A549 (cell line): ENCODE measurements at regions not wholly inside any gene's neighbourhood (a gene's known extent, or its start where the extent isn't known, plus 50 kb on each side); places are given as distances from the start of the nearest gene placed in this dataset.
"Not testable (repeated sequence)": the region's sequence is repeated elsewhere in the genome, so short reads cannot be mapped to it uniquely, and the experiment has no call there.

Source experiments
- ATAC-seq, 2 experiments: fragments of 200-7000 bp in 1 of 2; fragments of >200 bp in 1 of 2; cut with Nextera tagmentation in 1 of 2; cut with Tn5 transposase in 1 of 2; 3 replicates each; pipeline versions ENCODE4 v1.8.0 to v1.9.1; 2018 to 2020; ENCODE audit warnings: mild to moderate bottlenecking in 1 of 2, moderate library complexity in 1 of 2
- CTCF ChIA-PET: fragments of 300-600 bp; sonication (Branson Sonifier 250); formaldehyde crosslinking; extraction: SDS; loops from one replicate; lab custom pipeline; 2021; ENCODE audit warnings: antibody characterized with exemption, inconsistent platforms; lab: Yijun Ruan, JAX
- POLR2A ChIA-PET: fragments of 350-600 bp; formaldehyde crosslinking; extraction: SDS; loops from one replicate; lab custom pipeline; 2021; ENCODE audit warnings: antibody characterized with exemption, inconsistent platforms; lab: Yijun Ruan, JAX
- DNase-seq, 2 experiments: peaks; one replicate each; pipeline versions ENCODE4 v3.0.0 to v3.0.0-alpha.2; 2011 to 2016; ENCODE audit warnings: low read depth in 1 of 2, low spot score in 1 of 2
- FAIRE-seq: peaks from 2 replicates; lab custom pipeline; 2011; peaks lifted over from hg19 to GRCh38; lab: Jason Lieb, UNC
- H3K27ac ChIP-seq, 2 experiments: fragments of >200 bp; sonication (Bioruptor Twin); formaldehyde crosslinking; 3 replicates each; pipeline ENCODE4 v1.5.1; 2016 to 2017
- H3K4me1 ChIP-seq: fragments of >200 bp; sonication (Bioruptor Twin); formaldehyde crosslinking; 3 replicates; pipeline ENCODE4 v1.6.1; 2016
- H3K4me2 ChIP-seq: fragments of >200 bp; sonication (Bioruptor Twin); formaldehyde crosslinking; 3 replicates; pipeline ENCODE4 v1.6.1; 2016
- H3K4me3 ChIP-seq: fragments of >200 bp; sonication (Bioruptor Twin); formaldehyde crosslinking; 3 replicates; pipeline ENCODE4 v1.5.1; 2016
- H3K9me3 ChIP-seq: fragments of >200 bp; sonication (Bioruptor Twin); formaldehyde crosslinking; 3 replicates; pipeline ENCODE4 v1.6.1; 2016
- RAD21 ChIP-seq, 2 experiments: fragments of >200 bp in 1 of 2; sonication (Bioruptor Twin) in 1 of 2; formaldehyde crosslinking in 1 of 2; IDR thresholded peaks in 1 of 2; conservative IDR thresholded peaks in 1 of 2; 2 replicates in 1 of 2; 3 replicates in 1 of 2; pipeline ENCODE4 v1.6.1; 2012 to 2018; ENCODE audit warnings: inconsistent platforms in 1 of 2
- WGBS: methylation state at CpG from one replicate; pipeline ENCODE4 v1.1.6; 2017; ENCODE audit errors: missing lambda C conversion rate; 5-methylcytosine and 5-hydroxymethylcytosine counted together
- TF ChIP-seq, protein P1 (sequence below): fragments of >200 bp; sonication (Bioruptor Twin); formaldehyde crosslinking; IDR thresholded peaks from 3 replicates; pipeline ENCODE4 v1.5.1; 2016

DNA sequence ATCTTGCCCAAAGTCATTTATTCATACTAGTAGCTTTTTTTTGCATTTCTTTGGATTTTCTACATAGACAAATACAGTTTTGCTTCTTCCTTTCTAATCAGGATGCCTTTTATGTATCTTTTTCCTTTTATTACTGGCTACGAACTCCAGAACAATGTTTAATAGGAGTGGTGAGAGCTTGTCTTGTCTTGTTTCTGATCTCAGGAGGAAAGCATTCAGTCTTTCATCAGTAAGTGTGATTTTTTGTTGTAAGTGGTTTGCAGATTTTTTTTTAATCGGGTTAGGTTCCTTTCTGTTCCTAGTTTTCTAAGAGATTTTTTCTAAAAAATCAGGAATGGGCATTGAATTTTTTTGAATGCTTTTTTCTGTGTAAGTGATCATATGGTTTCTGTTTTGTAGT is 86.8 kb downstream of the PROP1 start:
- DNase-seq, CTCF ChIA-PET, FAIRE-seq, H3K4me3 ChIP-seq, H3K27ac ChIP-seq, H3K4me2 ChIP-seq, H3K9me3 ChIP-seq, ATAC-seq, H3K4me1 ChIP-seq, POLR2A ChIA-PET: not testable (repeated sequence)
- 56% methylated on average over 2 of the region's 2 CpGs for WGBS

DNA sequence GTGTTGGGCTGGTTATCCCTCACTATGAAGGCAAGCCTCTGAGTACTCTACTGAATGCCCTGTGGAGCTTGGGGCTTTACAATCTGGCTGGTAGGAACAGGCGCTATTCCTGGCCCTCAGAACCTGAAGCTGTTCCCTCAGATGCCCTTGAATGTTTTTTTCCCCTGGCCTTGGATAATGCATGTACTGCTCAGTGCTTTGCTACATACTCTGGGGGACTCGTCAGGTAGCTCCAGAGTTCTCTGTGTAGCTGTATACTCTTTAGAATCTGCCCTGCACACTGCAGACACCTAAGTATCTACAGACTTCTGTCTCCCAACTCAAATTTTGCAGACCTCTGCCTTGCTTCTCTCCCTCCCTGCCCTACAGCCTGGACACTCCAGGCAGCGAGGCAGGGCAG is 93.2 kb downstream of the PROP1 start:
- H3K27ac ChIP-seq, DNase-seq, H3K9me3 ChIP-seq, H3K4me3 ChIP-seq, CTCF ChIA-PET, ATAC-seq, H3K4me1 ChIP-seq, POLR2A ChIA-PET, H3K4me2 ChIP-seq, FAIRE-seq: not testable (repeated sequence)
- WGBS, result 81% methylated on average over 1 of the region's 3 CpGs

DNA sequence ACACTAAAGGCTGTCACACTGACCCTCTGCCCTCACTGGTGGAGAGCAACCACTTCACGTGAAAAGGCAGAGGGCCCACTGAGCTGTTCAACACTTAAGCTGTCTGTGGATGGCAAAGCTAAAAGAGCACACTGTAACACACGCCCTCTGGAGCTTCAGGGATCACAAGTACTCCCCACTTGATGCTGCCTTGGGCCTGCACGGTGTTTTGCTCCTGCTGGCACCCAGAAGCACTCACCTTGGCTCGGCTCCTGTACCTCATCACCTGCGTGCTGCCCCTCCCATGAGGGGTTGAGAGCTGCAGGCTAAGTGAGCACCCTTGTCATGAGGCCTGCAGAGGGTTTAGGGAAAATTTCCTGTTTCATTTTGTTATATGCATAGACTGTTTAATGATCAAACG is 96.0 kb downstream of the PROP1 start:
- H3K4me1 ChIP-seq, POLR2A ChIA-PET: not testable (repeated sequence)
- no CpG with 5 or more reads among the region's 6 CpGs for WGBS

DNA sequence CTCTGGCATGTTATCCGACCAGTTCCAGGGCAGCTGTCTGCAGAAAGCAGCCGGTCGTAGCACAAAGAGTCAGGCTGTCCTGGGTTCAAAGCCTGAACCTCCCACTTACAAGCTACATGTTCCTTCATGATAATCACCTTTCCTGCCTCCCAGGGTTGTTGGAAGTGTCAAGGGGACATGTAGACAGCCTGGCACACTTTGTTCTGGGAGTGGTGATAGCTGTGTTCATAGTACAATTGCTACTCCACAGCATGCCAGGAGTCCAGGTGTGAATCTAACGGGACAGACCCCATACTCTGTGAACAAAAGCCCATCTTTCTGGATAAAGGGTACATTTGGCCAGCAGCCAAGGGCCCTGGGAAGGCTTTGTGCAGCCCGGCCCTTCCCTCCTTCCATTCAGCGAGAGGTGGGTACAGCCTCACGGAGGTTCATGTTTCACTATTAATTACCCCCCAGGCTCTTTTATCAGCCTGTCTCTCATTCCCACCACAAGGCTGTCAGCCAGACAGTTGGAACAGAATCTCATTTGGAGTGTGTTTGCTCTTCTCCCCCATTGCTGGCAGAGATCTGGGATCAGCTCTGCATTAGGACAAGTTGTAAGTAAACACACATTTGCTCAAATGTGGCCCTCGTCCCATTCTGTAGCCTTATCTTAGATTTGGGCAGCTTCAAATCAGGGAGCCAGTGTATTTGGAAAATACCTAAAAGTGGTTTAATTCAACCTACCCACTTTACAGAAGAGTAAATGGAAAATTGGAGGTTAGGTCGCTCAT is 101.2 kb downstream of the PROP1 start:
- WGBS, result 76% methylated on average over 2 of the region's 9 CpGs
- ATAC-seq, H3K4me2 ChIP-seq, H3K27ac ChIP-seq, H3K4me1 ChIP-seq, CTCF ChIA-PET, H3K9me3 ChIP-seq, H3K4me3 ChIP-seq, FAIRE-seq, POLR2A ChIA-PET, DNase-seq: not testable (repeated sequence)

More for the DNA sequence above, 96.0 kb downstream of the PROP1 start:
- H3K4me2 ChIP-seq, ATAC-seq, H3K4me3 ChIP-seq, CTCF ChIA-PET, FAIRE-seq, H3K27ac ChIP-seq, DNase-seq, H3K9me3 ChIP-seq: not testable (repeated sequence)

DNA sequence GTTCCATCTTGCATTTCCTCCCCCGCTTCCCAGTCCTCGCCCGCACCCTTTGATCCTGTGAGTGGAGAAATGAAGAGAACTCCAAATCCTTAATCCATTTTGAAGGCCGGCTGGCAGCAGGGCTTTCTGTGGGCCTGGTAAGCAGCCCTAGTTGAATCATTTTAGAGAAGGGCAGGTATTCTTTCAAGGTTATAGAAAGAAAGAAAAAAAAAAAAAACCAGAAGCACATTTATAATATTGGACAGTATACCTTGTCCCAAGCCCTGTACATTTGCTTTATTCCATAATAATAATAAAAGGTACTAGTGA is 103.7 kb downstream of the PROP1 start:
- H3K4me1 ChIP-seq, H3K9me3 ChIP-seq, H3K4me2 ChIP-seq, ATAC-seq, FAIRE-seq, POLR2A ChIA-PET, DNase-seq, CTCF ChIA-PET, H3K4me3 ChIP-seq: not testable (repeated sequence)
- TF ChIP-seq, protein P1, sequence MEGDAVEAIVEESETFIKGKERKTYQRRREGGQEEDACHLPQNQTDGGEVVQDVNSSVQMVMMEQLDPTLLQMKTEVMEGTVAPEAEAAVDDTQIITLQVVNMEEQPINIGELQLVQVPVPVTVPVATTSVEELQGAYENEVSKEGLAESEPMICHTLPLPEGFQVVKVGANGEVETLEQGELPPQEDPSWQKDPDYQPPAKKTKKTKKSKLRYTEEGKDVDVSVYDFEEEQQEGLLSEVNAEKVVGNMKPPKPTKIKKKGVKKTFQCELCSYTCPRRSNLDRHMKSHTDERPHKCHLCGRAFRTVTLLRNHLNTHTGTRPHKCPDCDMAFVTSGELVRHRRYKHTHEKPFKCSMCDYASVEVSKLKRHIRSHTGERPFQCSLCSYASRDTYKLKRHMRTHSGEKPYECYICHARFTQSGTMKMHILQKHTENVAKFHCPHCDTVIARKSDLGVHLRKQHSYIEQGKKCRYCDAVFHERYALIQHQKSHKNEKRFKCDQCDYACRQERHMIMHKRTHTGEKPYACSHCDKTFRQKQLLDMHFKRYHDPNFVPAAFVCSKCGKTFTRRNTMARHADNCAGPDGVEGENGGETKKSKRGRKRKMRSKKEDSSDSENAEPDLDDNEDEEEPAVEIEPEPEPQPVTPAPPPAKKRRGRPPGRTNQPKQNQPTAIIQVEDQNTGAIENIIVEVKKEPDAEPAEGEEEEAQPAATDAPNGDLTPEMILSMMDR, result peak; percentile 4; the same call in 1 of the 3 replicates
- WGBS, result 85% methylated on average over 4 of the region's 4 CpGs
- peak overlapping the region in 1 of 2 experiments; percentile 40; a peak in 1 of 6 replicates for H3K27ac ChIP-seq

DNA sequence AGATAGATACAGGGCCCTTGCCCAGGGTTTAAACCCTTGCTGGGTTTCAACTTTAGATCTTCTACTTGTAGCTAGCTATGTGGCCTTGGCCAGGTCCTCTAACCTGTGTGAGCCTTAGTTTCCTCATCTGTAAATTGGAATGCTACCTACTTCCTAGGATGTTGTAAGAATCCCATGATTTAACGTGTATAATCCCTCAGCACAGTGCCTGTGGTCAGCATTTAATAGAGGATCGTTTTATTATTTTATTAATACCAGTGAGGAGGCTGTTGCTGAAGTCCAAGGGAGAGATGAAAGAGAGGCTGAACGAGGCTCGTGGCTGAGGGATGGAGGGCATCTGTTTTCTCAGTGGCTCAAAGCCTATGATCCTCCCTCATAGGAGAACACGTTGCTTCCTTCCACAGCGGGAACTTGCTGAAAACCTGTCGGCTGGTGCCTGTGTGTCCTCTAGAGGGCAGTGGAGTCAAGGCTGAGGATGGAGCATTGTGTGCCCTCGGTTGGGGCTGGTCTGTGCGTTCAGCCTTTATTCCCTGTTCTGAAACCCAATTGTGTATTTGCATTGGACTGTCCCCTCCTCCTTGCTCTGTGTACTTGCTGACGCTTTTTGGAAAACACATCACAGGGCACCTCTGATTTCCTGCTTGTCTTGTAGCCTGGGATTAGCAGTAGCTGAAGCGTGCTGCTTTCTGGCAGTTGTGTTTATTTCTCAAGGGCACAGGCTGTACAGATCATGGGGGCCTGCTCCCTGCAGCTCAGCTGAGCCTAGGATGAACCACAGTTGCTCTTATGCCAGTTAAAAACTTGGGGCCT is 104.3 kb downstream of the PROP1 start:
- H3K9me3 ChIP-seq, CTCF ChIA-PET, POLR2A ChIA-PET, H3K4me3 ChIP-seq, DNase-seq, H3K4me2 ChIP-seq, H3K4me1 ChIP-seq: not testable (repeated sequence)
- H3K27ac ChIP-seq, result 0 out of 6 replicates have a peak overlapping the region, but pooled peaks of 1 of the 2 experiments have one; percentile 52
- 21% methylated on average over 5 of the region's 11 CpGs for WGBS
- ATAC-seq, result peak; percentile 97 to 100
- TF ChIP-seq RAD21 (conservative IDR thresholded peaks at IDR 0.05 in 1 of 2, IDR thresholded peaks at IDR 0.05 in 1 of 2), result peak in 1 of 2 experiments; percentile 30; a peak in 2 of 5 replicates
- peak; percentile 95 for FAIRE-seq

DNA sequence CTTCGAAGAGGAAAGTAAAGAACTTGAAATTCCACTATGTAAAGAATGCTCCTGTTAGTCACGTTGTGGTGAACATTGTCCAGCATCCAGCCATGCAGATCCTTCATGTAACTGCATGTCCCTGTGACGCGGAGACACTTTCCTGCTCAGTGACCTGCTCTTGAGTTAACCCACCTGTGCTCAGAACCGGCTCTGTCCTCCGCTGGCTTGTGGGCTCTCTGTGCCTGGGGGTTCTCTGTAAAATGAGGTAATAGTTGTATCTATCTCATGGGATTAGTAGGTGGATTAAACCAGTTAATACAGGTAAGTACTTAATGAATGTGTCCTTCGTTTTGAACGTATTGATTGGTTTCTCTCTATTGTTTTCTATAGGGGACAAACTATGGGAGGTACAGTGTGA is 100.6 kb upstream of the FAM153A start:
- WGBS, result 88% methylated on average over 8 of the region's 8 CpGs
- H3K4me1 ChIP-seq, DNase-seq, FAIRE-seq, H3K4me3 ChIP-seq, POLR2A ChIA-PET, H3K9me3 ChIP-seq, H3K27ac ChIP-seq, H3K4me2 ChIP-seq, CTCF ChIA-PET, ATAC-seq: not testable (repeated sequence)

DNA sequence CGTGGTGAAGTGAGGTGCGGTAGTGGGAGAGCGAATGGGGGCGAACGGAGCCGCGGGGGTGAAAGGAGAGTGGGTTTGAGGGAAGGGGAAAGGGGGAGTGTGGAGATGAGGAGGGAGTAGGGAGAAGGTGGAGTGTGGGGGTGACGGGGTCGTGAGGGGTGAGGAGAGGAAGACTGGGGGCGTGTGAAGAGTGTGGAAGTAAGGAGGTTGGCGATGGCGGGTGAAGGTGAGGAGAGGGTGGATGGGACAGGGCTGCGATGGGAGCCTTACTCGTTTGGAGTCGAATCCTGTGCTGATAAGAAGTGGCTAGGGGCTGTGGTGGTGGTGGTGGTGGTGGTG is 93.2 kb upstream of the FAM153A start:
- POLR2A ChIA-PET, FAIRE-seq, H3K9me3 ChIP-seq, CTCF ChIA-PET, H3K4me1 ChIP-seq: not testable (repeated sequence)
- H3K27ac ChIP-seq, result peak overlapping the region; percentile 55 to 80; a peak in 3 of 6 replicates
- peak overlapping the region; percentile 50 for H3K4me3 ChIP-seq
- peak; percentile 51 to 69 for ATAC-seq
- DNase-seq, result peak in 1 of 2 experiments; percentile 3
- peak overlapping the region; percentile 73 for H3K4me2 ChIP-seq
- WGBS, result 4% methylated on average over 6 of the region's 15 CpGs

DNA sequence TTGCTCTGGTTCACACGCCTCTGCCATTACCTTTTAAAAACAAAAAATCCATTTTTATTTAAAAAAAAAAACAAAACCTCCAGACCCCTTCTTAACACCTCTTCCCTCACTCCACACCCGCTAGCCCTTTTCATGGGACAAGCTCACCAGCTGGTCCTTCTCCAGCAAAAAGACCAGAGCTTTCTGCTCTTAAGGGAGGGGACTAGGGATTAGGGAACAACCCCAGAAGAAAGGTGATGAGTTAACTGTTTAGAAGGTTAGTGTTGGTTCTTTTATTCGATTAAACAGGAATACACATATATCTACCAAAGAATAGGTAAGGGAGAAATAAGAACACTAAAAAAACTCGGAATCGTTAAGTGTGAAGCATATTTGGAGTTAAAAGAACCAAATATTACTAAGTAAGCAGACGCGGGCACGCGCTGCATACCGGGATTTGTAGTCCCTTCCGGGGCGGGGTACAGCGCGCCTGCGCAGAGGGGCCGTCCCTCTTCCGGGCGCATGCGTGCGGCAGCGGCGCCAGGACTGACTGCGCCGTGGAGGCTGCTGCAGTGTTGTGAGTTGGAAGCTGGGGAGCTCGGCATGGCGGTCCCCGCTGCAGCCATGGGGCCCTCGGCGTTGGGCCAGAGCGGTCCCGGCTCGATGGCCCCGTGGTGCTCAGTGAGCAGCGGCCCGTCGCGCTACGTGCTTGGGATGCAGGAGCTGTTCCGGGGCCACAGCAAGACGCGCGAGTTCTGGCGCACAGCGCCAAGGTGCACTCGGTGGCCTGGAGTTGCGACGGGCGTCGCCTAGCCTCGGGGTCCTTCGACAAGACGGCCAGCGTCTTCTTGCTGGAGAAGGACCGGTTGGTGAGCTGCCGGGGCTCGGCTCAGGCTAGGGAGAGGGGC is 92.6 kb upstream of the FAM153A start:
- Histone ChIP-seq H3K4me3 (peak overlapping the region; percentile 50), H3K27ac (peak overlapping the region; percentile 55 to 80; a peak in 4 of 6 replicates), H3K4me2 (peak overlapping the region; percentile 51)
- H3K9me3 ChIP-seq, FAIRE-seq, CTCF ChIA-PET, POLR2A ChIA-PET, H3K4me1 ChIP-seq: not testable (repeated sequence)
- ATAC-seq (peak; percentile 94 to 95), DNase-seq (peak in 1 of 2 experiments; percentile 4)
- 25% methylated on average over 4 of the region's 56 CpGs for WGBS
